K562 (cell line): ENCODE measurements at regions not wholly inside any gene's neighbourhood (a gene's known extent, or its start where the extent isn't known, plus 50 kb on each side); places are given as distances from the start of the nearest gene placed in this dataset.
A peak's percentile ranks its signal among the peaks of the same experiment; 100 is the strongest.

Experiments used
- ARID1B ChIP-seq: fragments of 450-650 bp; IDR thresholded peaks from 2 replicates; pipeline ENCODE4 v1.6.1; 2016; ENCODE audit warnings: antibody characterized with exemption, mild to moderate bottlenecking, inconsistent platforms
- BACH1 ChIP-seq: fragments of 200-800 bp; sonication (Bioruptor generic); IDR thresholded peaks from 2 replicates; pipeline ENCODE4 v1.6.1; 2016; ENCODE audit warnings: missing genetic modification characterization, missing compliant biosample characterization
- CHD4 ChIP-seq: fragments of 200-600 bp; sonication (generic); IDR thresholded peaks from 3 replicates; pipeline ENCODE4 v1.6.1; 2012; ENCODE audit warnings: low read depth, mild to moderate bottlenecking, mixed read lengths, low read length, inconsistent platforms; ENCODE audit not compliant: insufficient read depth, insufficient replicate concordance, poor library complexity, severe bottlenecking
- CSDE1 ChIP-seq, 2 experiments: fragments of 450-650 bp; IDR thresholded peaks; 2 replicates each; pipeline ENCODE4 v1.6.1; 2016; ENCODE audit warnings: mild to moderate bottlenecking in 1 of 2
- EP400 ChIP-seq: fragments of 450-650 bp; IDR thresholded peaks from 2 replicates; pipeline ENCODE4 v1.6.1; 2017; ENCODE audit warnings: antibody characterized with exemption, mild to moderate bottlenecking, moderate library complexity
- FOXK1 ChIP-seq: sonication (generic); formaldehyde crosslinking; IDR thresholded peaks from 2 replicates; pipeline ENCODE4 v1.8.0; 2022; ENCODE audit warnings: missing genetic modification reagents, mild to moderate bottlenecking, borderline replicate concordance
- KLF1 ChIP-seq: fragments of 450-650 bp; IDR thresholded peaks from 2 replicates; pipeline ENCODE4 v1.6.1; 2016; ENCODE audit warnings: missing genetic modification characterization, missing compliant biosample characterization
- KLF13 ChIP-seq: fragments of 450-650 bp; IDR thresholded peaks from 2 replicates; pipeline ENCODE4 v1.6.1; 2016; ENCODE audit warnings: missing genetic modification characterization, low read depth, mild to moderate bottlenecking, missing compliant biosample characterization, moderate library complexity, borderline replicate concordance
- MBD2 ChIP-seq: sonication (generic); IDR thresholded peaks from 2 replicates; pipeline ENCODE4 v1.6.1; 2016; ENCODE audit warnings: low read depth, borderline replicate concordance
- MTA3 ChIP-seq: fragments of 450-650 bp; formaldehyde crosslinking; IDR thresholded peaks from 2 replicates; pipeline ENCODE4 v1.6.1; 2017; ENCODE audit warnings: mild to moderate bottlenecking, borderline replicate concordance
- MYC ChIP-seq, 2 experiments: fragments of 250-450 bp in 1 of 2; sonication (Bioruptor Pico) in 1 of 2; IDR thresholded peaks; 2 replicates each; pipeline versions ENCODE4 v1.5.1 to v1.6.1; 2012 to 2021; ENCODE audit warnings: low read depth in 2 of 2, borderline replicate concordance in 1 of 2, improper control_type of control experiment in 1 of 2, low read length in 1 of 2, mild to moderate bottlenecking in 1 of 2, moderate library complexity in 1 of 2
- NELFE ChIP-seq: IDR thresholded peaks from 2 replicates; pipeline ENCODE4 v1.6.1; 2011; ENCODE audit warnings: mild to moderate bottlenecking; ENCODE audit not compliant: insufficient read depth, insufficient read length
- NFE2L1 ChIP-seq: fragments of 450-650 bp; IDR thresholded peaks from 2 replicates; pipeline ENCODE4 v1.6.1; 2016; ENCODE audit warnings: missing genetic modification characterization, low read depth, mild to moderate bottlenecking, missing compliant biosample characterization, moderate library complexity, borderline replicate concordance
- PHF20 ChIP-seq: fragments of 450-650 bp; IDR thresholded peaks from 2 replicates; pipeline ENCODE4 v1.6.1; 2018; ENCODE audit not compliant: partially characterized antibody
- PPARD ChIP-seq: fragments of 250-450 bp; sonication (Bioruptor Pico); IDR thresholded peaks from 2 replicates; pipeline ENCODE4 v1.8.0; 2022; ENCODE audit warnings: inconsistent platforms, mild to moderate bottlenecking, moderate library complexity
- SIRT6 ChIP-seq: IDR thresholded peaks from one replicate; pipeline ENCODE4 v1.6.1; 2012; ENCODE audit warnings: low read depth, mild to moderate bottlenecking, control low read depth, inconsistent platforms, low read length, moderate library complexity
- SREBF1 ChIP-seq: fragments of 150-350 bp; IDR thresholded peaks from 2 replicates; pipeline ENCODE4 v1.6.1; 2014; ENCODE audit warnings: antibody characterized with exemption, low read depth, low read length, borderline replicate concordance
- SREBF2 ChIP-seq: sonication (generic); formaldehyde crosslinking; IDR thresholded peaks from 2 replicates; pipeline ENCODE4 v1.4.0; 2020; ENCODE audit warnings: mild to moderate bottlenecking, missing genetic modification reagents
- SRSF9 ChIP-seq: fragments of 200-400 bp; formaldehyde crosslinking; IDR thresholded peaks from 2 replicates; pipeline ENCODE4 v1.6.1; 2017; ENCODE audit warnings: low read depth, low read length, borderline replicate concordance
- STAT5A ChIP-seq: IDR thresholded peaks from 2 replicates; pipeline ENCODE4 v1.6.1; 2012; ENCODE audit warnings: low read length, inconsistent platforms, borderline replicate concordance
- TAF7 ChIP-seq: fragments of 450-650 bp; IDR thresholded peaks from 2 replicates; pipeline ENCODE4 v1.6.1; 2016; ENCODE audit warnings: missing genetic modification characterization, missing compliant biosample characterization
- TCF7L2 ChIP-seq: fragments of 150-350 bp; IDR thresholded peaks from 2 replicates; pipeline ENCODE4 v1.6.1; 2016; ENCODE audit warnings: low read depth, mild to moderate bottlenecking, low read length, moderate library complexity
- TEAD4 ChIP-seq, 2 experiments: sonication (generic) in 1 of 2; formaldehyde crosslinking in 1 of 2; IDR thresholded peaks; 2 replicates each; pipeline versions ENCODE4 v1.6.1 to v1.8.0; 2012 to 2022; ENCODE audit warnings: borderline replicate concordance in 1 of 2, inconsistent platforms in 1 of 2, low read length in 1 of 2, mild to moderate bottlenecking in 1 of 2, missing genetic modification reagents in 1 of 2
- TFAM ChIP-seq: fragments of 250-450 bp; sonication (Bioruptor Pico); conservative IDR thresholded peaks from 2 replicates; pipeline ENCODE4 v1.5.0; 2021; ENCODE audit warnings: mild to moderate bottlenecking, moderate library complexity
- TRIM24 ChIP-seq, 2 experiments: fragments of 450-650 bp; IDR thresholded peaks; 2 replicates each; pipeline ENCODE4 v1.6.1; 2016
- U2AF2 ChIP-seq: fragments of 200-400 bp; formaldehyde crosslinking; optimal IDR thresholded peaks from 2 replicates; pipeline ENCODE3; 2017; ENCODE audit warnings: low read depth, mild to moderate bottlenecking, low read length
- ZEB2 ChIP-seq: fragments of 450-650 bp; IDR thresholded peaks from 2 replicates; pipeline ENCODE4 v1.6.1; 2016
- ZKSCAN3 ChIP-seq: fragments of 250-450 bp; sonication (Bioruptor Pico); IDR thresholded peaks from 2 replicates; pipeline ENCODE4 v1.4.0; 2020
- ZNF212 ChIP-seq: fragments of 450-650 bp; formaldehyde crosslinking; IDR thresholded peaks from 2 replicates; pipeline ENCODE4 v1.4.0; 2020; ENCODE audit warnings: mild to moderate bottlenecking
- ZNF589 ChIP-seq: fragments of 200-800 bp; sonication (Bioruptor generic); IDR thresholded peaks from 2 replicates; pipeline ENCODE4 v1.6.1; 2016; ENCODE audit warnings: low read depth, missing genetic modification characterization, missing compliant biosample characterization
- ZNF695 ChIP-seq: fragments of 450-650 bp; formaldehyde crosslinking; IDR thresholded peaks from 2 replicates; pipeline ENCODE4 v1.4.0; 2020; ENCODE audit warnings: mild to moderate bottlenecking, moderate library complexity
- ZNF79 ChIP-seq: fragments of 250-450 bp; sonication (Bioruptor Pico); IDR thresholded peaks from 2 replicates; pipeline ENCODE4 v1.4.0; 2020; ENCODE audit warnings: low read depth, mild to moderate bottlenecking, moderate library complexity

- TF ChIP-seq TEAD4 (IDR thresholded peaks at IDR 0.05; ENCODE audit: low read length) = peak; percentile 58; the same call in 1 of the 2 replicates
- no peak for TF ChIP-seq TEAD4 (CRISPR knock-in tag; IDR thresholded peaks at IDR 0.05; ENCODE audit: borderline replicate concordance)
- no peak for TF ChIP-seq SIRT6
- TF ChIP-seq NELFE = no peak
- TF ChIP-seq MTA3 = 0 out of 2 replicates have a peak, but pooled peaks have one; percentile 49
- no peak for TF ChIP-seq PHF20
- TF ChIP-seq ZNF695 (CRISPR knock-in tag) = no peak
- peak; percentile 67 for TF ChIP-seq ARID1B
- 0 out of 2 replicates have a peak, but pooled peaks have one; percentile 25 for TF ChIP-seq STAT5A
- TF ChIP-seq TAF7 (tag) = no peak
- TF ChIP-seq ZNF212 (CRISPR knock-in tag) = no peak
- TF ChIP-seq TRIM24 (IDR thresholded peaks at IDR 0.05) = no peak
- TF ChIP-seq EP400 = no peak
- no peak for TF ChIP-seq BACH1
- TF ChIP-seq KLF1 (tag) = no peak
- TF ChIP-seq KLF13 (tag) = no peak
- no peak for TF ChIP-seq ZNF79 (CRISPR knock-in tag)
- TF ChIP-seq TFAM (CRISPR knock-in tag) = no peak
- TF ChIP-seq CSDE1 (IDR thresholded peaks at IDR 0.05) = no peak
- no peak for TF ChIP-seq SREBF2
- TF ChIP-seq TCF7L2 = no peak
- TF ChIP-seq ZNF589 (CRISPR knock-in tag) = no peak
- no peak for TF ChIP-seq SREBF1
- no peak for TF ChIP-seq NFE2L1 (tag)
- TF ChIP-seq PPARD (CRISPR knock-in tag) = no peak
- no peak for TF ChIP-seq U2AF2
- no peak for TF ChIP-seq FOXK1 (CRISPR knock-in tag)
- no peak for TF ChIP-seq MBD2
- peak; percentile 69; the same call in 1 of the 2 replicates for TF ChIP-seq ZEB2
- TF ChIP-seq MYC (IDR thresholded peaks at IDR 0.05; ENCODE audit: low read depth, low read length) = no peak
- TF ChIP-seq MYC (CRISPR knock-in tag; IDR thresholded peaks at IDR 0.05; ENCODE audit: borderline replicate concordance, low read depth) = no peak
- TF ChIP-seq ZKSCAN3 (CRISPR knock-in tag) = no peak
- TF ChIP-seq CHD4 = no peak
- no peak for TF ChIP-seq SRSF9
Measured at GRCh38 chr2:74043345-74044329, 58.9 kb downstream of the TET3 start (continued).
